IPS DF 4.7 (cell line): ENCODE measurements at regions not wholly inside any gene's neighbourhood (a gene's known extent, or its start where the extent isn't known, plus 50 kb on each side); places are given as distances from the start of the nearest gene placed in this dataset.
"Not testable (repeated sequence)": the region's sequence is repeated elsewhere in the genome, so short reads cannot be mapped to it uniquely, and the experiment has no call there.

Source experiments
- DNase-seq: peaks from one replicate; pipeline ENCODE4 v3.0.0-alpha.2; 2013; ENCODE audit warnings: low spot score; ENCODE audit errors: extremely low read depth

DNA sequence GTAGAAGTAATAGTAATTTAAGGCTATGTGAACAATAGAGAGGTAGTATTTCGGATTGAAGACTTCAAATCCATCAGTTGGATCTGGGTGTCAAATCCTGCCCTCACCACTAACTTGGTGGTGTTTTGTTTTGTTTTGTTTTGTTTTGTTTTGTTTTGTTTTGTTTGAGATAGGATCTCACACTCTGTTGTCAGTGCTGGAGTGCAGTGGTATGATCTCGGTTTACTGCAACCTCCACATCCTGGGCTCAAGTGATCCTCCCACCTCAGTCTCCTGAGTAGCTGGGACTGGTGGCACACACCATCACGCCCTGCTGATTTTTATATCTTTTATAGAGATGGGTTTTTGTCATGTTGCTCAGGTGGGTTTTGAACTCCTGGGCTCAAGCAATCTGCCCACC lies 129.4 kb upstream of the ZNF217 start:
- no peak for DNase-seq

- no peak for DNase-seq
Measured at GRCh38 chr20:53722515-53723036, 128.9 kb upstream of the ZNF217 start.

GRCh38 chr20:53721445-53721963 lies 127.9 kb upstream of the ZNF217 start:
- DNase-seq, result not testable (repeated sequence)

DNA sequence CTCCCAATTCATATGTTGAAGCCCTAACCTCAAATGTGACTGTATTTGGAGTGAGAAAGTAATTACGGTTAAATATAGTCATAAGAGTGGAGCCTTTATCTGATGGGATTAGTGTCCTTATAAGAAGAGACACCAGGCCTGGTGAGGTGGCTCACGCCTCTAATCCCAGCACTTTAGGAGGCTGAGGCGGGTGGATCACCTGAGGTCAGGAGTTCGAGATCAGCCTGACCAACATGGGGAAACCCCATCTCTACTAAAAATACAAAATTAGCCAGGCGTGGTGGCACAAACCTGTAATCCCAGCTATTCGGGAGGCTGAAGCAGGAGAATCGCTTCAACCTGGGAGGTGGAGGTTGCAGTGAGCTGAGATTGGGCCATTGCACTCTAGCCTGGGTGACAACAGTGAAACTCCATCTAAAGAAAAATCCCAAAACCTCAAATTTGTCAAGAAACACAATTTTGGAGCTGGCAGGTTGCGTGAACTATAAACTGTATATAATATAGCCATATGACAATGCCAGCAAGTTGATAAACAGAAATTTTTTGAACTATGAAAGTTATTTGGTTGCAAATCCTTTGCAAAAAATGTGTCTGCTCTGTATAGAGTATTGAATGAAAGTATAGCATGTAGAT lies 125.6 kb upstream of the ZNF217 start:
- DNase-seq, result not testable (repeated sequence)

DNA sequence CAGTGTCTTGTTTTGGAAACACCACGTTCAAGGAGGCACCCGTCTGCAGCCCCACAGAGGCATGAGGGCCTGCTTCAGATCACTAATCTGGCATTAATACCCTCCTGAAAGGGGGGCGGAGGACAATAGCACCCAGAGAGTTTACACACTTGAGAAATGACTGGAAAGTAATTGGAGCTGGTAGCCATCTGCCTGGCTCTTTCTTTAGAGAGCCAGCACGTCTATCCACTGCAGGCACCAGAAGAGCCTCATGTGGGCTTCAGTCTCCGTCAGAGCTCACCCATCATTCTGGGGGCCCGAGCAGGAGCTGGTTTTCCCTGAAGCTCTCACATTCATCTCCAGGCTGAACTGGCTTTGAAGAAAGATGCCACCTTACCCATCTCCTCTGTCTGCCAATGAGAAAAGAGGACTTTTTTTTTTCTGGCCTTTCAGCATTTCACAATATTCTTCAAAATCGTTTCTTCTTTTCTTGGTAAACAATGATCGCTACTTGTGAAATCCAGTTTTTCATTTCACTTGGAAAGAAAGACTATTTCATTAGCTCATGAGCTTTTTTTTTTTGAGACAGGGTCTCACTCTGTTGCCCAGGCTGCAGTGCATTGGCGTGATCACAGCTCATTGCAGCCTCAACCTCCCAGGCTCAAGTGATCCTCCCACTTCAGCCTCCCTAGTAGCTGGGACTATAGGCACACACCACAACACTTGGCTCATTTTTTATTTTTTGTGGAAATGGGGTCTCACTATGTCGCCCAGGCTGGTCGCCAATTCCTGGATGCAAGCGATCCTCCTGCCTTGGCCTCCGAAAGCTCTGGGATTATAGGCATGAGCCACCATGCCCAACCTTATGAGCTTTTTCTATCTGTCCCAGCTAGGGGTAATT lies 124.7 kb upstream of the ZNF217 start:
- no peak for DNase-seq

DNA sequence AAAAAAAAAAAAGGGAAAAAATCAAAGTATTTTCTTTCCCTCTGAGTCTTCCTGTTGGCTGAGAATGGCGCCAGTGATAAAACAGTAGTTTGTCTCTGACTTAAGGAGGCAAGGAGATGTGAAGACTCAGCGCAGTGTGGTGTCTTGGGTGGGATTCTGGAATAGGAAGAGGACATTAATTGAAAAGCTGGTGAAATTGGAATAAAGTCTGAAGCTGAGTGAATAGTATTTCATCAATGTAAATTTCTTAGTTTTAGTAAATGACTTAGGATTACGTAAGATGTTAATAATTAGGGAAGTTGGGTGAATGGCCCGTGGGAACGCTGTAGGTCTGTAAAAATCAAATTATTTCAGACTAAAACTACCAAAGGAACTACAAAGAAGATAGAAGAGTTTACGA lies 122.8 kb upstream of the ZNF217 start:
- DNase-seq, result no peak

GRCh38 chr20:53714524-53714923 lies 120.9 kb upstream of the ZNF217 start:
- no peak for DNase-seq

GRCh38 chr20:53713328-53714056 lies 119.9 kb upstream of the ZNF217 start:
- DNase-seq, result no peak

DNA sequence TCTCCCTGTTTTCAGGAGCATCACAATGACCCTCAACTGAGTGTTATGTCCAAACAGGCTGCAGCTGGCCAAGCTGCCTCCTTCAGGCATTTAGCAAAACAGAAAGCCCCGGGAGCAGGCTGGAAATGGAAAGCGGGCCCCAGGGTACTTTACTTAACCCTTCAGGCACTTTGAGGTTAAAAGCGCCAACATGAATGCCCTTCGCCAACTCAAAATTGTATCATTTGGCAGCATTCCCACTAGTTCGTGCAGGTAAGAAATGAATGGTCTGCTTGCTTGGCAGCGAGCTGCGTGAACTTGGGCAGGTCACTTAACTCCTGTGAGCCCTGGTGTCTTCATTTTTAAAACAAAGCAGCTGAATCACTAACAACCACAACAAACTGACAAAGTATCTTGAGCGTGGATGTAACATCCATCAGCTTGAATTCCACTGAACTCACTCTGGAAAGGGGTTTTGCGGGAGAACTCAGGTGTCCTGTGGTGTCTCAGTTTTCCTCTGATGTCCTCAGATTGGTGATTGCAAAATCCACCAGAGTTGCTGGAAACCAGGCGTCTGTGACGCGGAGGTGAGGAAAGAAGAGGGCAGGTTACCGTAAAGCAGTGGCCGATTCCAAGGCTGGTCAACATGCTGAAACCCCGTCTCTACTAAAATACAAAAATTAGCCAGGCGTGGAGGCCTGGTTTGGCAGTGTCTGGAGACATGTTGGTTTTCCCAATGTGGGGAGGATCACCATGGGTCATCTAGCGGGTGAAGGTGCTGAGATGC lies 118.8 kb upstream of the ZNF217 start:
- no peak for DNase-seq

DNA sequence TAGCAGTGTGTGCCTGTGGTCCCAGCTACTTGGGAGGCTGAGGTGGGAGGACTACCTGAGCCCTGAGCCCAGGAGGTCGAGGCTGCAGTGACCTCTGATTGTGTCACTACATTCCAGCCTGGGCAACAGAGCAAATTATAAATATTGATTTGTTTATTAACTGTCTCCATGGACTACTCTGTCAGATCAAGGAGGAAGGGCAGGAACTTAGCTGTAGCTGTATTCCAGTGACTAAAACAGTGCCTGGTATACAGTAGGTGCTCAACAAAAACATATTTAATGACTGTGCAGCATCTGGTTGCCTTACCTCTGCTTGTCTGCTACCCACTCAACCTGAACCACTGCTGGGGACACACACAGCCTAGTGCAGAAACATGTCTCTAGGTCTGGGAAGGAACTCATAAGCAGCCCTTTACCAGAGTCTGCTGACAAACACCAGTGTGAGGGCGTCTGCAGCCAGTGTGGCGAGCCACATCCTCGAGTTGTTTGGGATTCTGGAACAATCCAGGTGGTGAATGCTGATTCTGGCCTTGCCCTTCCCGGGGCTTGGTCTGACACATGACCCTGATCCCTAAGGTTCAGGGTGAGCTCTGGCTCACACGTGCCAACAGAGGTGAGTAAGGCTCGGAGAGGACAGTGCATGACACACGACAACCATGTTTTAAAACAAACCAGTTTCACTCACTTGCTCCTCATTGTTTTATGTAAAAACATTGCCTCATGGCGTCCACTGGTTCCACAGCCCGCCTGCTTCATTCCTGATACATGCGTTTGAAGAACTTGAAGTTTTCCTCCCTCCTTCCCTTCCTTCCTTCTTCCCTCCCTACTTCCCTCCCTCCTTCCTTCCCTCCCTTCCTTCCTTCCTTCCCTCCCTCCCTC lies 117.9 kb upstream of the ZNF217 start:
- DNase-seq, result no peak

DNA sequence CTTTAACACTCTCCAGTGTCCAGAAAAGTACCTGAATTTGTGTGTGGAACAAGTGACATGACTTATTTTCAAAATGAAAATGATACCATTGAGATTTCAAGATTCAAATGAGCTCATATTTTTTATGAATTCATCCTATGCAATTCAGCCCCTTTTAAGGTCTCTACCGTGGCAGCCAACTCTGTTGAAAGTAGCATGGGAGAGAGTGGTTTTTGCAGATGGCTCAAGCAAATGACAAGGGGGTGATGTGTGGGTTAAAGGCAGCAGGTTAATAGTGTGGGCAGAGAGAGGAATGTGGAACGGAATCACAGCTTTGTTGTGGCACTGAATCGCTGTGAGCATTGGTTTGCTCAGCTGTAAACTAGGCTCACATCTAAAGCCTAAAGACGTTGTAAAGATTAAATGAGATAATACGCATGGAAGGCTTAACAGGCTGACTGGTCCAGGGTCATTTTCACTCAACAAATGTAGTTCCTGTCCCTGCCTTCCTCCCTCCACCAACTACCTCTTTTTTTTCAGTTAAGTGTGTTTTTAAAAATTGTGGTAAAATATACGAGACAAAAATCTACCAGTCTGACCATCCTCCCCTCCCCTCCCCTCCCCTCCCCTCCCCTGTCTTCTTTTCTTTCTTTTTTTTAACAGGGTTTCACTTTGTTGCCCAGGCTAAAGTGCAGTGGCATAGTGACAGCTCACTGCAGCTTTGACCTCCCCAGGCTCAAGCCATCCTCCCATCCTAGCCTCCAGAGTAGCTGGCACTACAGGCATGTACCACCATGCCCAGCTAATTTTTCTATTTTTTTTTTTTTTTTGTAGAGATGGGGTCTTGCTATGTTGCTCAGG lies 114.7 kb upstream of the ZNF217 start:
- no peak for DNase-seq

GRCh38 chr20:53707371-53708055 lies 113.9 kb upstream of the ZNF217 start:
- DNase-seq, result no peak

- no peak for DNase-seq
Measured at GRCh38 chr20:53706466-53707370, 113.1 kb upstream of the ZNF217 start.

GRCh38 chr20:53706008-53706465 lies 112.4 kb upstream of the ZNF217 start:
- DNase-seq, result no peak

DNA sequence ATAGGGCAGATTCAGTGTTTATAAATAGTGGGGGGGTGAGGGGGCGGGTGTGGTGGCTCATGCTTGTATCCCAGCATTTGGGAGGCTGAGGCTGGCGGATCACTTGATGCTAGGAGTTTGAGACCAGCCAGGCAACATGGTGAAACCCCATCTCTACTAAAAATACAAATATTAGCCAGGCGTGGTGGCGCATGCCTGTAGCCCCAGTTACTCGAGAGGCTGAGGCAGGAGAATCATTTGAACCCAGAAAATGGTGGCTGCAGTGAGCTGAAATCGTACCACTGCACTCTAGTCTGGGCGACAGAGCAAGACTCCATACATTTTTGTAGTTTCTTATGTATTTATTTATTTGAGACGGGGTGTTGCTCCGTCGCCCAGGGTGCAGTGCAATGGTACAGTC lies 109.0 kb upstream of the ZNF217 start:
- DNase-seq, result no peak

- DNase-seq, result no peak
Measured at GRCh38 chr20:53699906-53700305, 106.3 kb upstream of the ZNF217 start.

- no peak for DNase-seq
Measured at GRCh38 chr20:53699085-53699674, 105.5 kb upstream of the ZNF217 start.
